ENCODE measurements at regions not wholly inside any gene's neighbourhood (a gene's known extent, or its start where the extent isn't known, plus 50 kb on each side); places are given as distances from the start of the nearest gene placed in this dataset.

DNA sequence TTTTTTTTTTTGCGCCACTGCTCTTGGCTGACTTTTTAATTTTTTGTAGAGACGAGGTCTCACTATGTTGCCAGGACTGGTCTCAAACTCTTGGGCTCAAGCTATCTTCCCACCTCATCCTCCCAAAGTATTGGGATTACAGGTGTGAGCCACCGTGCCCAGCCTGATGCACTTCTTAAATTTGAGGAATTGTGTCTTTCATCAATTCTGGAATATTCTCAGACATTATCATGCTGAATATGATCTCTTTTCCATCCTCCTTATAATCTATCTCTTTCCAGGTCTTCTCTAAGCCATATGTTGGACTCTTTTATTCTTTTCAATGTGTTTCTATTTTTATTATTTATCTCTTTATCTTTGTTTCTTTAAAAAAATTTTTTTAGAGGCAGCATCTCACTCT, 196.2 kb upstream of the IER5L start:
- DNase-seq (ENCODE audit: low spot score) (no peak), ATAC-seq (ENCODE audit: insufficient number of reproducible peaks, low FRiP score, low read depth) (no peak)
- TF ChIP-seq, protein P1, sequence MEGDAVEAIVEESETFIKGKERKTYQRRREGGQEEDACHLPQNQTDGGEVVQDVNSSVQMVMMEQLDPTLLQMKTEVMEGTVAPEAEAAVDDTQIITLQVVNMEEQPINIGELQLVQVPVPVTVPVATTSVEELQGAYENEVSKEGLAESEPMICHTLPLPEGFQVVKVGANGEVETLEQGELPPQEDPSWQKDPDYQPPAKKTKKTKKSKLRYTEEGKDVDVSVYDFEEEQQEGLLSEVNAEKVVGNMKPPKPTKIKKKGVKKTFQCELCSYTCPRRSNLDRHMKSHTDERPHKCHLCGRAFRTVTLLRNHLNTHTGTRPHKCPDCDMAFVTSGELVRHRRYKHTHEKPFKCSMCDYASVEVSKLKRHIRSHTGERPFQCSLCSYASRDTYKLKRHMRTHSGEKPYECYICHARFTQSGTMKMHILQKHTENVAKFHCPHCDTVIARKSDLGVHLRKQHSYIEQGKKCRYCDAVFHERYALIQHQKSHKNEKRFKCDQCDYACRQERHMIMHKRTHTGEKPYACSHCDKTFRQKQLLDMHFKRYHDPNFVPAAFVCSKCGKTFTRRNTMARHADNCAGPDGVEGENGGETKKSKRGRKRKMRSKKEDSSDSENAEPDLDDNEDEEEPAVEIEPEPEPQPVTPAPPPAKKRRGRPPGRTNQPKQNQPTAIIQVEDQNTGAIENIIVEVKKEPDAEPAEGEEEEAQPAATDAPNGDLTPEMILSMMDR (IDR thresholded peaks at IDR 0.05) = no peak
- Histone ChIP-seq H3K4me3 (no peak overlapping the region), H3K36me3 (no peaks in the 10 kb centered on the region), H3K27me3 (replicated peaks; ENCODE audit: insufficient read depth) (no peaks in the 10 kb centered on the region), H3K27ac (no peak overlapping the region), H3K9me3 (peaks cover 6% of the 10 kb centered on the region), H3K4me1 (ENCODE audit: control insufficient read depth in 1 of 2, low read depth in 2 of 2) (no peaks in the 10 kb centered on the region)

DNA sequence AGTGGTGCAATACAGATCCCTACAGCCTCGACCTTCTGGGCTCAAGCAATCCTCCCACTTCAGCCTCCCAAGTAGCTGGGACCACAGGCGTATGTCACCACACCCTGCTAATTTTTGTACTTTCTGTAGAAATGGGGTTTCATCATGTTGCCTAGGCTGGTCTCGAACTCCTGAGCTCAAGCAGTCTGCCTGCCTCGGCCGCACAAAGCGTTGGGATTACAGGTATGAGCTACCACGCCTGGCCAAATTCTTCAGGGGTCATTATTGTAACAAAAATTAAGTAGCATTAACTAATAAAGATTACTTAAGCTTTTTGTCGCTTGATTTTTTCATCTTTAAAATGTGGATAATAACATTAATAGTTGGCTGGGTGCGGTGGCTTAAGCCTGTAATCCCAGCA, 195.3 kb upstream of the IER5L start:
- Histone ChIP-seq H3K4me1 (ENCODE audit: control insufficient read depth in 1 of 2, low read depth in 2 of 2) (no peaks in the 10 kb centered on the region), H3K27ac (no peak overlapping the region), H3K4me3 (no peak overlapping the region), H3K36me3 (no peaks in the 10 kb centered on the region), H3K9me3 (peaks cover 6% of the 10 kb centered on the region), H3K27me3 (replicated peaks; ENCODE audit: insufficient read depth) (no peaks in the 10 kb centered on the region)
- DNase-seq (ENCODE audit: low spot score) (no peak), ATAC-seq (ENCODE audit: insufficient number of reproducible peaks, low FRiP score, low read depth) (no peak)
- TF ChIP-seq, protein P1 (IDR thresholded peaks at IDR 0.05) = no peak

DNA sequence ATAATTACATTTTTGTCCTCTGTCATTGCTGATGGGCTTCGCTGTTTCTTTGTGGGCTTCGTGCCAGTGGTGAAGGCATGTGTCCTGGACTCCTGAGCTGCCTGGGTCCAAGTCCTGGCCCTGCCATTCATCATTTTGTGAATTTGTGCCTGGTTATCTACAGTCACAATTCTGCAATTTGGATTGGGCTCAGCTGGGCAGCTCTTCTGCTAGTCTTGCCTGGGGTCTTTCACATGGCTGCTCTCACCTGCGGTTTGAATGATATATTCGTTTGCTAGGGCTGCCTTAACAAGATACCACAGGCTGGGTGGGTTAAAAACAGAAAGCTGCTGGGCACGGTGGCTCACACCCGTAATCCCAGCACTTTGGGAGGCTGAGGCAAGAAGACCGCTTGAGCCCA, 192.7 kb upstream of the IER5L start:
- DNase-seq (ENCODE audit: low spot score) = no peak
- Histone ChIP-seq H3K4me1 (ENCODE audit: control insufficient read depth in 1 of 2, low read depth in 2 of 2) (no peaks in the 10 kb centered on the region), H3K27ac (no peak overlapping the region), H3K9me3 (peaks cover 6% of the 10 kb centered on the region), H3K4me3 (no peak overlapping the region), H3K27me3 (replicated peaks; ENCODE audit: insufficient read depth) (no peaks in the 10 kb centered on the region), H3K36me3 (no peaks in the 10 kb centered on the region)
- TF ChIP-seq, protein P1 (IDR thresholded peaks at IDR 0.05) = no peak
- ATAC-seq (ENCODE audit: insufficient number of reproducible peaks, low FRiP score, low read depth) = no peak

GRCh38 chr9:129368444-129368978, 190.4 kb upstream of the IER5L start:
- Histone ChIP-seq H3K27me3 (replicated peaks; ENCODE audit: insufficient read depth) (no peaks in the 10 kb centered on the region), H3K9me3 (peaks cover 6% of the 10 kb centered on the region), H3K36me3 (no peaks in the 10 kb centered on the region), H3K4me1 (ENCODE audit: control insufficient read depth in 1 of 2, low read depth in 2 of 2) (no peaks in the 10 kb centered on the region), H3K27ac (no peak overlapping the region), H3K4me3 (no peak overlapping the region)
- ATAC-seq (ENCODE audit: insufficient number of reproducible peaks, low FRiP score, low read depth) (no peak), DNase-seq (ENCODE audit: low spot score) (no peak)
- TF ChIP-seq, protein P1 (IDR thresholded peaks at IDR 0.05) = no peak

GRCh38 chr9:129367287-129367686, 189.2 kb upstream of the IER5L start:
- TF ChIP-seq, protein P1 (IDR thresholded peaks at IDR 0.05) = no peak
- ATAC-seq (ENCODE audit: insufficient number of reproducible peaks, low FRiP score, low read depth) (no peak), DNase-seq (ENCODE audit: low spot score) (no peak)
- H3K4me1 ChIP-seq (ENCODE audit: control insufficient read depth in 1 of 2, low read depth in 2 of 2) = no peaks in the 10 kb centered on the region
- H3K9me3 ChIP-seq = peaks cover 6% of the 10 kb centered on the region
- H3K4me3 ChIP-seq = no peak overlapping the region
- H3K36me3 ChIP-seq = no peaks in the 10 kb centered on the region
- H3K27ac ChIP-seq = no peak overlapping the region
- H3K27me3 ChIP-seq (replicated peaks; ENCODE audit: insufficient read depth) = no peaks in the 10 kb centered on the region
